AG04450 (cell line): ENCODE measurements at regions not wholly inside any gene's neighbourhood (a gene's known extent, or its start where the extent isn't known, plus 50 kb on each side); places are given as distances from the start of the nearest gene placed in this dataset.

Experiments used
- CTCF ChIA-PET: fragments of 300-600, 350-600 bp; formaldehyde crosslinking; extraction: SDS; loops from one replicate; lab custom pipeline; 2022; ENCODE audit warnings: antibody characterized with exemption, inconsistent platforms; lab: Charles Lee
- POLR2A ChIA-PET: fragments of 350-600 bp; formaldehyde crosslinking; extraction: SDS; loops from one replicate; lab custom pipeline; 2021; ENCODE audit warnings: antibody characterized with exemption, inconsistent platforms; lab: Yijun Ruan, JAX
- DNase-seq: peaks from one replicate; pipeline ENCODE4 v3.0.0-alpha.2; 2011; ENCODE audit warnings: low read depth, low spot score
- H3K27ac ChIP-seq: one replicate; pipeline ENCODE4 v1.5.1; 2012; ENCODE audit warnings: low read depth, low read length, control low read depth
- H3K27me3 ChIP-seq: one replicate; pipeline ENCODE4 v1.6.0; 2012; ENCODE audit warnings: low read length; ENCODE audit not compliant: control insufficient read depth, insufficient read depth
- H3K4me3 ChIP-seq: 2 replicates; pipeline ENCODE4 v1.5.1; 2011; ENCODE audit warnings: mild to moderate bottlenecking, low read depth, low read length, control low read depth
- H3K9me3 ChIP-seq: 2 replicates; pipeline ENCODE4 v1.5.1; 2012; ENCODE audit warnings: low read length; ENCODE audit not compliant: control insufficient read depth, insufficient read depth
- CTCF ChIP-seq: IDR thresholded peaks from 2 replicates; pipeline ENCODE4 v1.5.1; 2011; ENCODE audit warnings: low read depth, low read length, control low read depth, inconsistent platforms

GRCh38 chr12:24427776-24428175 lies 478.3 kb upstream of the SOX5 start:
- no peak for TF ChIP-seq CTCF
- POLR2A ChIA-PET = no interaction called here
- Histone ChIP-seq H3K4me3 (no peak overlapping the region), H3K27ac (no peak overlapping the region), H3K9me3 (no peaks in the 10 kb centered on the region), H3K27me3 (no peaks in the 10 kb centered on the region)
- CTCF ChIA-PET = no interaction called here
- no peak for DNase-seq

GRCh38 chr12:24425601-24425970 lies 476.1 kb upstream of the SOX5 start:
- H3K27me3 ChIP-seq = no peaks in the 10 kb centered on the region
- H3K27ac ChIP-seq = peak overlapping the region; percentile 60
- ChIA-PET POLR2A (no interaction called here), CTCF (no interaction called here)
- TF ChIP-seq CTCF = no peak
- no peak overlapping the region for H3K4me3 ChIP-seq
- DNase-seq = peak; percentile 21
- H3K9me3 ChIP-seq = no peaks in the 10 kb centered on the region

- CTCF ChIA-PET = no interaction called here
- POLR2A ChIA-PET = no interaction called here
- no peak overlapping the region for H3K27ac ChIP-seq
- H3K9me3 ChIP-seq = no peaks in the 10 kb centered on the region
- H3K27me3 ChIP-seq = no peaks in the 10 kb centered on the region
- no peak for TF ChIP-seq CTCF
- no peak overlapping the region for H3K4me3 ChIP-seq
- DNase-seq = no peak
These were observed 475.6 kb upstream of the SOX5 start for GRCh38 chr12:24424889-24425600.

GRCh38 chr12:24424376-24424775 lies 474.9 kb upstream of the SOX5 start:
- no peaks in the 10 kb centered on the region for H3K27me3 ChIP-seq
- H3K27ac ChIP-seq = no peak overlapping the region
- ChIA-PET POLR2A (no interaction called here), CTCF (no interaction called here)
- H3K4me3 ChIP-seq = no peak overlapping the region
- H3K9me3 ChIP-seq = no peaks in the 10 kb centered on the region
- no peak for TF ChIP-seq CTCF
- no peak for DNase-seq

GRCh38 chr12:24423611-24424010 lies 474.1 kb upstream of the SOX5 start:
- no peak for TF ChIP-seq CTCF
- no peak for DNase-seq
- H3K9me3 ChIP-seq = no peaks in the 10 kb centered on the region
- no peak overlapping the region for H3K4me3 ChIP-seq
- H3K27me3 ChIP-seq = no peaks in the 10 kb centered on the region
- H3K27ac ChIP-seq = no peak overlapping the region
- ChIA-PET CTCF (no interaction called here), POLR2A (no interaction called here)
